ENCODE measurements at regions not wholly inside any gene's neighbourhood (a gene's known extent, or its start where the extent isn't known, plus 50 kb on each side); places are given as distances from the start of the nearest gene placed in this dataset.

DNA sequence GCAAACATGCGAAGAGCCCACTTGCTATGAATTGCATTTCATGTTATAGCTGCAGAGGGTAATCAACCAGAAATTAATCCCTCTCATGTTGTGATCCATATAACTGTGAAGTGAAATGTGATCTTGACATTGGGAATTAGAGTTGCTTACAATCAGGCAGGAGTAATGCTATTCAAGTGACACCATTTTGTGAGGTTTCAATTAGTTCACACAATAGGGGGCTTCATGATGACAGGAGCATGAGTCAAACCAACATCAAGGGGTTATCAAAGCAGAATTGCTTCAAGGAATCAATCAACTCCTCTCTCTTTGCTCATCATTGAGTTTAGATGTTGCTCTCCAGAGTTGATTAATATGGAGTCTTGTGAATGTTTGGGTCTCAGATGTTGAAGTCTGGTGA is 1585.2 kb upstream of the TENM4 start:
- no peak for DNase-seq (ENCODE audit: low read depth)

DNA sequence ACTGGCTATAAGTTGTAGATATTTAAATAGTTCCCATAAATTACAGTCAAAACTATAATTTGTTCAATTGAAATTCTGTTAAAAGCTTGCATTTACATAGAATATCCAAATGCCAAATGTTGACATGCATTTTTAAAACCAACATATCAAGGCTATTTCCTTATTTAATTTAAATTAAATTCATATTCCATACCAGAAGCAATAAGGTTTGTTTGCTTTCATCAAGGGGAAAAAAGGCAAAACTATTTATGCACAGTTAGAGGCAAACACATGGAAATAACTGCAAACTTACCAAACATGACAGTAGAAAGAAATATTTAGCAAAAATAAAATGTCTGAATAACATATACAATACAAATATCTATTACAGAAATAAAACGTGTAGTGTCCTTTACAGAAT is 1581.2 kb upstream of the TENM4 start:
- no peak for DNase-seq (ENCODE audit: low read depth)

DNA sequence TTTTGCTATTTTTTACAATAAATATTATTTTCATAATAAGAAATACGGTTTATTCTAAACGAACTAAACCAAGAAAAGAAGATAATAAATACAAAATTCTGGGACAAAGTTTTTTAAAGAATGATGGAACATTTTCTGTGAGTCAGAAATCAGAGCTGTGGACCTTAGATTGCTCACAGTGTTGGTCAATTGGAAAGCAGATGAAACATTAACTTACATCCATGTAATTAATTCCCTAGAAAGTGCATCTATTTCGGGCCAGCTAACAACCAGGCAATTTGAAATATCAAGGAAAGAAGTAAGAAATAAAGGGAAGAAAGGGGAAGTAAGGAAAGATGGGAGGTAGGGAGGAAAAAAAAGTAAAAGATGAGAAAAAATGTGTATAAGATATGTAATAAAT is 1569.8 kb upstream of the TENM4 start:
- no peak for DNase-seq (ENCODE audit: low read depth)

DNA sequence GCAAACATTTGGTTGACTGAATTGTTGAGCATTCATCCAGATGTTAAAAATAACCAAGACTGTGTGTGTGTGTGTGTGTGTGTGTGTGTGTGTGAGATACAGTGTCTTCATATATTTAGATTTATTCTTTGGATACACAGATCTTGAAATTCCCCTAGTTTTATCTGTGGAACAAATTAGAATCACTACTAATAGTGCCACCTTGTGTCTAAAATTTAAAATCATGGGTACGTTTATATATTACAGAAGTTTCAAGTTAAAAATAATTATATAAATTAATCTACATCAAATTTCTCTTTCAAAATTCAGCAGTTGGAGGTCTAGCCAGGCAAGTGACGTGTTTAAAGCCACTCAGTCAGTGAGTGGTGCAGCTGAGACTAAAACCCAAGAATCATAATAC is 1566.2 kb upstream of the TENM4 start:
- DNase-seq (ENCODE audit: low read depth), result no peak

DNA sequence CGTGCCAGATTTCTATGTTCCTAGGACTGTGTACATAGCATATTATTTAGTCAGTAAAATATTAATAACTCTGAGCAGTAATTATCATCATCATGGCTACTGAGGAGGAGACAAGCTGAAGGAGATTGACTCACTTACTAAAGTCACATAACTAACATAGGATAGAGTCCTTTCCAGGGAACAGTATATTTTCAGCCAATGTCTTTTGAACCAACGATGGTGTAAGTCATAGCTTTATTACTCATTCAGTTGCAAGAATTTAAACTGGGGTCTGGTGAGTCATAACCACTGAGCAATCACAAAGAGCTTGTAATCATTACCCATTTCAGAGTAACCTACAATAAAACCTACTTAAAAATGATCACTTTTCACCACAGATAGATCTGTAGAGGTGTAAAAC is 1564.8 kb upstream of the TENM4 start:
- DNase-seq (ENCODE audit: low read depth), result no peak

DNA sequence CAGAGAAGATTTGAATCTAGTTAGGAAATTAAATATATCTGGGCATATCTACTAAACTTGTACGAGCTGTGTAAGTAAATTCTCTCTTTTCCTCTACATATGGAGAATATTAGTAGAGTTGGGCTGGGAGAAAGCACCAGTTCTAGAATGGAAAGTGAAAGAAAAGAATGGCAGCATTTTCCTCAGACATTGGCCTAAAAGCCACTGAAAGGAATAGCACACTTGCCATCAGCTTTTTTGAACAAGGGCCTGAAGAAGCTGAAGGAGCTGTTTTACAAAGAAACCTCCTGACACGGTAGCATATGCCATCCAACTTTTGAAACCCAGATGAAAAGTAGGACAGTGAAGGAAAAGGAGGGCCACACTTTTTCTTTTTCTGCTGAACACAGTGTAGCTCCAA is 1563.7 kb upstream of the TENM4 start:
- DNase-seq (ENCODE audit: low read depth), result no peak

DNA sequence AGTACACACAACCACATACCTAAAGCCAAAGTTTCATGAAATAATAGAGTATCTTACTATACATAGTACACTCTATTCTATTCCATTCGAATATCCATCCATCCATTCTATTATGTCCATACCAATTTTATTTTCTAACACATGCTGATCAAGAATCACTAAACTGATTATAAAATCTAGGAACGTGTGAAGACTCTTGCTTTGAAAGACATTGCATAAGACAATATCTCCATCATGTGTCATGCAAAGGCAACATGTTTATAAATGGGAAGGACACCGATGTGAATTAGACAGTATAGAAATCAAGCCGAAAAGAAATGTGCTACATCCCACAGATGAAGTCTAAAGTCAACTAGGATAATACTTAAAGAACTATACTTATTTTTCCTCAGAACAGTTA is 1561.5 kb upstream of the TENM4 start:
- no peak for DNase-seq (ENCODE audit: low read depth)

DNA sequence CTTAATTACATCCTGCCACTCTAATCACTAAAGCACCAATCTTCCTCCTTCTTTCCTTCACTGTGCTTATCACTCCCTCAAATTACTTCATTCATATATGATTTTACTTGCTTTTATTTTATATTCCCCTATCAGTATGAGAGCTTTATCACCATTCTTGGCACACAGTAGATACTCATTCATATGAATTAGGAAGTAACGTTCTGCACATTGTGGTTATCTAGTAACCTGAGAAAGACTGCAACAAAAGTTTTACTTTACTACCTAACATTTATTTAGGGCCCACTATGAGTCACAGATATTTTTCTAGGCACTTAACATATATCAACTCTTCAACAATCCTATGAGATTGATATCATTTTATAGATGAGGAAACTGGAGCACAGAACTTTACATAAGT is 1559.9 kb upstream of the TENM4 start:
- DNase-seq (ENCODE audit: low read depth), result no peak

DNA sequence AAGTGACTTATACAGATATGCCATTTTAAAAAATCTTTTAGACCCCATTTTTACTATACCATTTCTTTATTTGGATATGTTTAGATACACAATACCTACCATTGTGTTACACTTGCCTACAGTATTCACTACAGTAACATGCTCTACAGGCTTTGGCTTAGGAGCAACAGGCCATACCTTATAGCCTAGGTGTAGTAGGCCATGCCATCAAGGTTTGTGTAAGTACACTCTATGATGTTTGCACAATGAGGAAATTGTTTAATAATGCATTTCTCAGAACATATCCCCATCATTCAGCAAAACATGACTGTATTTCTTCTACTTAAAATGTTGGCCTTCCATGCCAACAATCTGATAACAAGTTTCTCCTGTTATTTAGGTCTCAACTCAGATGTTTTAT is 1559.5 kb upstream of the TENM4 start:
- DNase-seq (ENCODE audit: low read depth), result no peak

DNA sequence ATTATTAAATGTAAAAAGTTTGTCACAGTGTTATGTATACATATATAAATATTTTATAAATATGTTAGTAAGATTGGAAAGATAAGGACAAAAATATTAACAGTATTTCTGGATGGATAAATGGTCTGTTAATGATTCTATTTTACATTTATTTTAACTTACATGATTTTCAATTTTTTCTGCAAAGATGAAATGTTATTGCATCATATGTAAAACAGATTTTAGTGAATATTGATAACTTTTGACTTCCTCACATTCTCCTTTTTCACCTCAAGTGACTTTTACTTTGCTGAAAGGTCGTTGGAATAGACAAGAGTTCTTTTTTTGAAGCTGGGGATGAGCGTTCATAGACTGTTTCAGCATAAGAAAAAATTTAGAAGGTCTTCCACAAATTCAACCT is 1554.7 kb upstream of the TENM4 start:
- no peak for DNase-seq (ENCODE audit: low read depth)

DNA sequence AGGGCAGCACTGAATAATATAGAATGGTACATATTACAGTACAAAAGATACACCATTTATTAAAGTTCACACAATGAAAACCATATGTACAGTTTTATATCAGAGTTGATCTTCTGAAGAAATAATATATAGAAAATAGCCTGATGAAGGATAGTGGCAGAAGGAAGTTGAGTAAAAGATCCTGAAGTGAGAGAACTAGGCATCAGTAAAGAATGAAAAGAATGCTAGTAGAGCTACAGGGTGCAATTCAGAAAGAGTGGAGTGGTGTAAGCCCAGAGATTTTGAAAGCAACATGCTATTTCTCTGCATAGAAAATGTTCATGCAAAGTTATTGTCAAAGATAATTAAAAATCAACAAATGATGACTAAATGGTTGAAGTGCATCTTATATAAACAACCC is 1552.7 kb upstream of the TENM4 start:
- DNase-seq (ENCODE audit: low read depth), result no peak

DNA sequence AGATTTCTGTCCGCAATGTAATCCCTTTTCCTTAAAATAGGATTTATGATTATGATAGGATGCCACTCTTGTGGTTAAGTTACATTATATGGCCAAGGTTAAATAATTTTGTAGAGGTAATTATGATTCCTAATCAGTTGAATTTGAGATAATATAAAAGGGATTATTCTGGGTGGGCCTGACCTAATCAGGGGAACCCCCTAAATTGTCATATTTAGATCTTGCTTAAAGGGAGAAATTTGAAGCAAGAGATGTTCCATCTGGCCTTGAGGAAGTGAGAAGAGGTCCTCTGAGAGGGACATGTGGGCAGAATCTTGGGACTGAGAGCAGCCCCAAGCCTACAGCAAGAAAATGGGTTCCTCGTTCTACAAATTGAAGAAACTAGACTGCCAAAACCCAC is 1550.1 kb upstream of the TENM4 start:
- DNase-seq (ENCODE audit: low read depth), result no peak

DNA sequence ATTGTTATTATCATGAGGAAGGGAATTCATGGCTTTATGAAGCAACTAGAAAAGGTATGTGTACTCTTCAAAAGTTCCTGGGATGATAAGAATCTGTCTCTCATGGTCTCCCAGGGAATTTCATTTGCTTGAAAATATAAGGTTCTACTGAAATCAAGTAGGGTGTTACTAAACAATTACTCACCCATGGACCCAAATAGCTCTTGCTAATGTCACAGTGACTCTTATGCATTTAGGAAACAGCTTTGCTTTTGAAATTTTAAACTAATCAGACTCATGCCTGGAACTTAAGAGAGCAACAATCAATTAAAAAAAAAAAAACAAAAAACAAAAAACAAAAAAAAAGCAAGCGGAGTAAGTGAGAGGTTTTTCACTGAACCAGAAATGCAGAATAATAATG is 1546.3 kb upstream of the TENM4 start:
- DNase-seq (ENCODE audit: low read depth), result no peak

DNA sequence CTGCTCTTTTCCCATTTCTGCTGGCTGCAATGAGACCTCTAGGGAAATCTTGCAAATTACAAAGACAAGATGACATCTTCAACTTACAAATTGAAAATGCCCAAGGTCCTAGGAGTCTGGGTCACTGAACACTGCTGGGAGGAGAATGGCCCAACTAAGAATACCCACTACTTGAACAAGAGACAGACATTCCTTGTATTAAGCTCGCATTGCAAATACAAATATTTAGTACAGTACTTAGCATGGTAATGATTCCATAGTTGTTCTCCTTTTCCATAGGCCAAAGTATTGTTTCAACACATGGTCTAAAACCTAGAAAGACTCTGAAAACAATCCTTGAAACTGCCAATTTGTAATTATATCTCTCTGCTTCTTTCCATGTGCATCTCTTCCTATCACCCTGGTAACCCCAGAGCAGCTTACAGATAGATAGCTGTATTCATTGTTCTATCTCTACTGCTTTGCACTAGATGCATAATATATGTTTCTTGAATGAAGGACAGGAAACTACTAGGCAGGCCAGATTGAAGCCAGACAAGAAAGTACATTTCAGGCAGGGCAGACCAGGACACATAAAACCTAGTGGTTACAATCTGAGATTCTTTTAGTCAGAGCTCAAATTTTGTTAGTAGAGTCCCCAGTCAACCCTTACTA is 1545.7 kb upstream of the TENM4 start:
- no peak for DNase-seq (ENCODE audit: low read depth)

DNA sequence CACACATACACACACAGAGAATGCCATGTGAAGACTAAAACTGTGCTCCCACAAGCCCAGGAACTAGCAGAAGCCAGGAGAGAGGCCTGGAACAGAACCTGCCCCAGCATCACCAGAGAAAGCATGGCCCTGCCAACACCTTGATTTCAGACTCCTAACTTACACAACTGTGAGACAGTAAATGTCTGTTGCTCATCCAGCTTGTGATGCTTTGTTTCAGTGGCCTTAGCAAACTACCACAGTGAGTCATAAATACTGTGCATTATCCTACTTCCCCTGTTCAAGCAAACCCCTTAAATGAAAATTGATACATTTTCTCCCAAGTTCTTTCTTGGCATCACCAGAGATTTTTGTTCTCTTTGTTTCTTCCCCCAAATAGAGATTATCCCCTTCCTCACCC is 1539.4 kb upstream of the TENM4 start:
- DNase-seq (ENCODE audit: low read depth), result no peak

DNA sequence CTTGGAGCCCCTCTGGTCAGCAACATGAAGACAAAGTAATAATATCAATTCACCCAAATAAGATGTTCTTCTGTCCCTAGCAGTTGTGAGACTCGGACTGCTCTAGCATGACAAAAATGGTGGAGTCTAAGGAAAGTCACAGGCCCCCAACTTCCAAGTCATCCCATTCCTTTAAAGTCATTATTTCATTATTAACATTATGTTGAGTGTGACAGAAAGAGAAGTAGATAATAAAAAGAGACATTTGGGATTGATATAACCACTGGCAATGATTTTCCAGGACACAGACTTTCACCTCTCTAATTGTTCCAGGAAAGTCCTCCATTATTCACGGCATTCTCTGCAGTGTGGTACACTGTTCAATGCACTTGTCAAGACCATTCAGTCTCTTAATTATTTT is 1533.0 kb upstream of the TENM4 start:
- DNase-seq (ENCODE audit: low read depth), result no peak

DNA sequence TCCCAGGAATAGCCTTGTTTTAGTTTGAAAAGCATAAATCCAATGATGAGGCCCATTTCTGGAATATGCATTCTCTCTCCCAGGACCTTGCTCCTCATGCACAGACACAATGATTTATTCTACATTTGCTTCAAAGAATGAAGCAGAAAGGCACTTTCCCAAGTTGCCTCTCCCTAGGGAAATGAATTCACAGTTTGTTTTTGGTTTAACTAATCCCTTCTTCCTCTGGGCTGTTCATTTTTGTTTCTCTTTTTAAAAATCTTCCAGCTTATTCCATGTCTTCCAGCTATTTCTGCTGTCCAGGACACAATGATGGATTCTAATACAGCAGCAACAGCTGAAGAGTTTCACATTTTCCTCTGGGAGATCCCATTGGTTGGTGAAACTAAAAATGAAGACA is 1529.2 kb upstream of the TENM4 start:
- DNase-seq (ENCODE audit: low read depth), result no peak

DNA sequence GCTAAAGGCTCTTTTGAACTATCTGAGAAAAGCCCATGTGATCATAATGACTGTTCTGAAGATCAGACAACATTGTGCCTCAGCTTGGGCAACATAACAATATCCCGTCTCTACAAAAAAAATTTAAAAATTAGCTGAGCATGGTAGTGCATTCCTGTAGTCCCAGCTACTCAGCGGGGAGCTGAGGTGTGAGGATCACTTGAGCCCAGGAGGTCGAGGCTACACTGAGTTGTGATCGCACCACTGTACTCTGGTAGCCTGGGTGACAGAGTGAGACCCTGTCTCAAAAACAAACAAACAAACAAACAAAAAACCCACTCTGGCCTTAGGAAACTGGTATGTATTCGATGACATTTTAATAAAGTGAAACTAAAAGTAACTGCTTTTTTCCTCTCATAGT is 1526.8 kb upstream of the TENM4 start:
- no peak for DNase-seq (ENCODE audit: low read depth)

DNA sequence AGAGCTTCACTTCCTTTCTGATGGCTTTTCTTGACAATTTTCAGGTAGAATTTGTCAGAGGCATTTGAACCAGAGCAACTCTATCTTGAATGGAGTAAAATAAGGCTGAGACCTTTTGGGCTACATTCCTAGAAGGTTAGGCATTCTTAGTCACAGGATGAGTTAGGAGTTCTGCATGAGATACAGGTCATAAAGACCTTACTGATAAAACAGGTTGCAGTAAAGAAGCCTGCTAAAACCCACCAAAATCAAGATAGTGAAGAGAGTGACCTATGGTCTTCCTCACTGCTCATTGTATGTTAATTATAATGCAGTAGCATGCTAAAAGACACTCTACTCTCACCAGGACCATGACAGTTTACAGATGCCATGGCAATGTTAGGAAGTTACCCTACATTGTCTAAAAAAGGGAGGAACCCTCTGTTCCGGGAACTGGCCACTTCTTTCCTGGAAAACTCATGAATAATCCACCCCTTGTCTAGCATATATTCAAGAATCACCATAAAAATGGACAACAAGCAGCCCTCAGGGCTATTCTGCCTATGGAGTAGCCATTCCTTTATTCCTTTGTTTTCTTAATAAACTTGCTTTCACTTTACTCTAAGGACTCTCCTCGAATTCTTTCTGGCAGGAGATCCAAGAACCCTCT is 1519.7 kb upstream of the TENM4 start:
- DNase-seq (ENCODE audit: low read depth), result no peak

DNA sequence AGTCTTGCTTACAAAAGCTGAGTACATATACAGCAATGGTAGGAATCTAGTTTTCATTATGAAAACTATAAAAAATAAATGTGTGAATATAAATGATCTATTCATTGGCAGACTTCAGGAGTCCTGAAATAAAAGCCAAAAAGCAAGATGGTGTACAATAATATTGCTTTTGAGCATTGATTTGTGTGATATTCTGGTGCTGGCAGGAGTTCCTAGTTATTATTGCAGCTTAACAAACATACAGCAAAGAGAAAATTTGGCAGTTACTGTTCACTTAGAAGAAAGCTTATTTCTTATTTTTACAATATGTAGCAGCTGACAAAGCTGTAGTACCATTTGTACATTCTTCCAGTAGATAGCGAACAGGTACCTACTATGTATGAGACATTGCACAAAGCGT is 1518.9 kb upstream of the TENM4 start:
- DNase-seq (ENCODE audit: low read depth), result no peak

DNA sequence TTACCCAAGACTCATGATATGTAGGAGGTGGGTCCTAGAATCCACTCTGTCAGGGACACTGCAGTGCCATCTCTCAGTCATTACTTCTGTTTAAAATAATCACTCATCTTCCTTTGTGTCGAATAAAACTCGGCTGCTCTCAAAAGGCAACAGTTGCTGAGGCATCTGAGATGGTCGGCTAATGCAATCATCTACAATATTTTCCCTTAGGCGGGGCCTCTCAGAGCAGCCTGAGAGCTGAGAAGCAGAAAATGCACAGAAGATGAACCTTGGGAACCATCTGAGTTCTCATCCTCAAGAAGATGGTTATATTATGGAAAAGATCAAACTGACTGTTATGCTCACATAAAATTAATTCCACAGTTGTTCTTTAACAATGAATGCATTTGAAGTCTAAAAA is 1518.2 kb upstream of the TENM4 start:
- no peak for DNase-seq (ENCODE audit: low read depth)

DNA sequence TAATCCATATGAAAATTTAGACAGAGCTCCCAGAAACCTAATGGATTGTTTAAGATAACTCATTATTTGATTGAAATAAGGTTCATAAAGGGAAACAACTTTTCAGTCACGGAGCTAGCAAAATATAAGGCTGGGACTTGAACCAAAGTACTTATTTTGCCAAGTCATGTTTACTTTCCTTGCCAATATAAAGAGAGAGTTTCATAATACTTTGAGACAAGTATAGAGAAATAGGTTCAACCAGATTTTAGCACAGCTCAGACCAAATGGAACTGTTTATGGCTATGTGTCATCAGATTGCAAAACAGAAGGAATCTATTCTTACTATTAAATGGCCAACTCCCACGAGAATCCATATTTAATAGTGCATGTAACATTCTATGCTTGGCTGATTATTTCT is 1517.5 kb upstream of the TENM4 start:
- DNase-seq (ENCODE audit: low read depth), result no peak

DNA sequence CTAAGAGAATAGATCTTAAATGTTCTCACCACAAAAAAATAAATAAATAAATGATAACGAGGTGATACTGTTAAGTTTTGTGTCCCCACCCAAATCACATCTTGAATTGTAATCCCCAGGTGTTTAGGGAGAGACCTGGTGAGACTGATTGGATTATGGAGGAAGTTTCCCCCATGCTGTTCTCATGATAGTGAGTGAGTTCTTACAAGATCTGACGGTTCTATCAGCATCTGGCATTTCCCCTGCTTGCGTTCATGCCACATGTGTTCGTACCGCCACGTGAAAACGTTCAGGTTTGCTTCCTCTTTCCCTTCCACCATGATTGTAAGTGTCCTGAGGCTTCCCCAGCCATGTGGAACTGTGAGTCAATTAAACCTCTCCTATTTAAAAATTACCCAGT is 1514.8 kb upstream of the TENM4 start:
- DNase-seq (ENCODE audit: low read depth), result no peak

DNA sequence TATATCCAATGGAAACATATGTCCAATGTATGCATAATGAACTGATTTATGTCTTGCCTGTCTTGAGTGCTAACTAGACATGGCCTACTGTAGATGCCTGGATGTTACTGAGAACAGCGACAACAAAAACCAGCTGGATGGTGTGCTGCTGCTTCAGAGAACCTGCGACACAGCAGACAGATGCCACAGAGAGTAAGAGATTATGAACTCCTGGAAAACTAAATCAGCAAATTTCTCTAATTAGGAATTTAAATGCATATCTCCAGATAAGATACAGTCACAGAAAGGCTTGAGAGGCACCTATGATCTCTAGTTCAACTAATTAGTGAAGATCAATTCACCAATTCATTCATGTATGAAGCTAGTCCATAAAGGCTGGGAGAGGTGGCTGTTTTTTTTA is 1508.0 kb upstream of the TENM4 start:
- no peak for DNase-seq (ENCODE audit: low read depth)

DNA sequence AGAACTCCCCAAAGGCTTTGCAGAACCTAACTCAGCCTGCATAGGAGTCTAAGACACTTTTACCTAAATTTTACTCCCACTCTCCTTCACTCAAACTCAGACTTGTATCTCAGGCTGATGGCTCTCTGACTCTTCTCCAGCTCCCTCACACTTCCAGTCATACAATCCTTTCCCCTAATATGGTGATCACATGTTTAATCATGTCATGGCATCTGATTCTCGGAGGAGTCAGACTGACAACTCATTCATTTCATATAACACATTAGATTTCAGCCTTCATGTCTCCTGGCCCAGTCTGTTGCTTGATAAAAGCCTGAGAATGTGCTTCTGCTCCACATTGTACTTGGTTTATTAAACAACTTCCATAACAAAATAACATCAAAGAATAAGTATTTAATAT is 1503.9 kb upstream of the TENM4 start:
- no peak for DNase-seq (ENCODE audit: low read depth)
